ENCODE measurements at regions not wholly inside any gene's neighbourhood (a gene's known extent, or its start where the extent isn't known, plus 50 kb on each side); places are given as distances from the start of the nearest gene placed in this dataset.

GRCh38 chr20:40536808-40537207 is 152.2 kb downstream of the MAFB start:
- no peak for DNase-seq

DNA sequence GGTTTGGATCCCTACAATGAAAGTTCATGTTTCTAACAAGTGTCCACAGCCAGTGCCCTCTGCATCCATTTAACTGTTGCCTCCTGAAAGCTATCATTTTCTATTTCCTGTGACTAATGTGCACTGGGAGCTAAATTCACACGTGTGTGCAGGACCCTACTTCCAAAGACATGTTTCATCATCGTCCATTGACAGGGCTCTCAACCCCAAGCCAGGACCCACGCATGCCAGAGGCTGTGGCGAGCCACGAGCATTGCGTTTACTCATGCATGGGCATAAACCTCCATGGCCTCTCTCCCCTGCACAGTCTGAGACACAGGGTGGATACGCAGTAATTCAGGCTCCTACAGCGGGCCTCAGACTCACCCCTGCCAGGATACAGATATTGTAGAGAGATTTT is 153.2 kb downstream of the MAFB start:
- no peak for DNase-seq

GRCh38 chr20:40532103-40532502 is 156.9 kb downstream of the MAFB start:
- DNase-seq = no peak

- no peak for DNase-seq
These were observed 163.7 kb downstream of the MAFB start for GRCh38 chr20:40525351-40525750.

- DNase-seq = no peak
These were observed 165.0 kb downstream of the MAFB start for GRCh38 chr20:40524071-40524470.

- DNase-seq = no peak
These were observed 166.6 kb downstream of the MAFB start for GRCh38 chr20:40522405-40522804.

DNA sequence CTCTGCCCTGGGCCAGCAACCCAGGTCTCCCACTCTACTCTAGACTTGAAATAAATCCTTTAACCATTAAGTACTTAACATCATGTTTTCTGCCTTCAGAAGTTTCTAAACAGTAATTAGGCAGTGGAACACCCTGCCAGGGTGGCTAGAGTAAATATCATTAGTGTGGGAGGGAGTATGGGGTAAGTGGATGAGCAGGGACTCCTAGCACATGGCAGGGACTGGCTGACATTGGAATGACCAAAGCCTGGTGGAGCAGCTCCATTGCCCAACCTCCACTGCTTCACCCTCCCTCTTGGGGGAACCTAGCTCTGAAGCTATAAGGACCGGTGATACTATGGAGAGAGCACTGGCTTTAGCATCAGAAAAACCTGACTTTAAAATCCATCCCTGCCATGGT is 167.1 kb downstream of the MAFB start:
- DNase-seq = no peak

DNA sequence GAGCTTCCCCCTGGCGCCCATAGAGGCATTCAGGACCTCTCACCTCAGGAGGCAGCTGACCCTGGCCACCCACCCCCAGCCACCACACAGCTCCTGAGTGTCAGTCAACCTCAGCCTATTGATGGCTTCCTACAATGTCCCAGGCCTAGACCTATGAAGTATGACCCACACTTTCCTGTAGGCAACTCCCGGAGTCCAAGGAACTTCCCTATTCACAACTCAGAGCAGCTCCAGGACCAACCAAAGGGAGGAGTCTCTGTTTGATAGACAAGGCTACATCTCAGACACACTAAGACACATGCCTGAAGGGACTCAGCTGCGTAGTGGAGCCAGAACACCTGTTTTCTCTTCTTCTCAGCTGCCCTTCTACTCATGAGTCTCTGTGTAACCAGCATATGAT is 169.1 kb downstream of the MAFB start:
- no peak for DNase-seq

DNA sequence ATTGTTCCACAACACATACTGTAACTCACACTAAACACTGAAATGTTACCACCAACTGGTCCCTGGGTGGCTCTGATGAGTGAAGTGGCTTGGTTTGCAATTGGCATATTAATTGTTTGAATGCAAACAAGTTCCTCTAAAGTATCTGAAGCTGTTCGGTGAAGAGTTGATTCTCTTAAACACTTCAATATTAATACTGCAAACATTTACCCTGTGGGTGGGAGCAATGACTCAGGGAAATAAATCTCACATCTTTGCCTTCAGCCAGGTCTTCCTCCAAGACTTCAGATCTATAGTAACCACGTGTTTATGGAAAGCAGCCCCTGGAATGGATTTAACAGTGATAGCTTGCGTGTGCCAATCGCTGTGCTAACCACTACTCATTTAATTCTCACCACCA is 176.0 kb downstream of the MAFB start:
- DNase-seq = no peak

DNA sequence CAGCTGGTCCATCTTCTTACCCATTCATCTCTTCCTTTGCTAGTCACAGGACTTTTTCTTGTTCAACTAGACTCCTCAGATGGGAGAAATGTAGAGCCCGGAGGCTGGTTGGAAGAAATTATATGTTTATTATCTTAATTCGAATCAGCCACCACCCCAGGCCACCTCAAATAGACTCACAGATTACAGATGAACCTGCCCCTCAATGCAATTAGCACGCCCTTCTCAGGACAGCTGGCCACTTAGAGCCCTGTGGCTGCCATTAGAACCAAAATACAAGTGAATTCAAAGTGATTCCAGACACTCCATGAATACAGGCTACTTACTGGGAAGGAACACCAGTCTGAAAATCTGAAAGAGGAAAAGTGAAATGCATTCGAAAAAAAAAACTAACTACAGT is 176.4 kb downstream of the MAFB start:
- DNase-seq = no peak

DNA sequence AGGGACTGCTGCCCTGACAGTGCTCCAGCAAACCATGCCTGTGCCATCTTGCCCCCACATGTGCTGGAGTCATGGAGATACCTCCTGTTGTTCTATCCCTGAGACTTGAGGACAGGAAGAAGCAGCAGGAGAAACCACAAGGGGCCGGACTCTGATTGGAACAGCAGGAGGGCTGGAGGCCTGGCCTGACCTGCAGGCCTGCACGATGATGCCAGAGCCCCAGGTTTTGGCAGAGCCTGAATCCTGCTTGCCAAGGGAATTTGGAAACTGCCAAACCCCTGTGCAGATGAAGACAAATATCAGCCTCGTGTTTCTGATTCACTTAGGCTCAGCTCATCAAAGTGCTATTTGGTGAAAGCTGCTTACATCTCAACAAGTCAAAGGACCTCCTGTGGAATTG is 177.6 kb downstream of the MAFB start:
- DNase-seq = no peak

DNA sequence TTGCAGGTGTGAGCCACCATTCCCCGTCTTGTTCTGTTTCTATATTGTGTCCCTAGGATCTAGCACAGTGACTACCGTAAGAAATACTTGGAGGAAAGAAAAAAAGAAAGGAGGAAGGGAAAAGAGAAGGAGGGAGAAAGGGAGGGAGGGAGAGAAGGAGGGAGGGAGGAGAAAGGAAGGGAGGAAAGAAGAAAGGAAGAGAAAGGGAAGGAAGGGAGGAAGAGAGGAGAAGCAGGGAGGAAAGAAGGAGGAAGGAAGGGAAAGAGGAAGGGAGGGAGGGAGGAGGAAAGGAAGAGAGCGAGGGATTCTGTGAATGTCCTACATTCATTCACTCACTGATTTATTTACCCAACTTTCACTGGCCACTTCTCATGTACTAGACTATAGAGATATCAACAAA is 178.4 kb downstream of the MAFB start:
- DNase-seq = no peak

DNA sequence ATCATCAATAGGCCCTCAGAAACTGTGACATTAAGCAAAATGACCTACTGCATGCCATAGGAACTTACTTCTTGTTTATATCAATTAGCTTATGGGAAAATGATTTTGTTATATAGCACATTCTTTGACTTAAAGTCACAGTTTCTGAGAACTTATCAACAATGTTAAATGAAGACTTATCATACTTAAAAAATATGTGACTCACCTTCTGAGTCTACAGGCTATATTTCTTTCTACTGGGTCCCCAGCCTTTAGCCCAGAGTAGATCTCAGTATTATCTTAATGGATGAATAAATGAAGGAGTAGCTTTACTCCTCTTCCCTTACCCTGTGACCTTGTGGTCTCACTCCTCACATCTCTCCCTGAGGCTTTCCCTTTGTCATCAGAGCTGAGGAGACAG is 180.2 kb downstream of the MAFB start:
- no peak for DNase-seq

DNA sequence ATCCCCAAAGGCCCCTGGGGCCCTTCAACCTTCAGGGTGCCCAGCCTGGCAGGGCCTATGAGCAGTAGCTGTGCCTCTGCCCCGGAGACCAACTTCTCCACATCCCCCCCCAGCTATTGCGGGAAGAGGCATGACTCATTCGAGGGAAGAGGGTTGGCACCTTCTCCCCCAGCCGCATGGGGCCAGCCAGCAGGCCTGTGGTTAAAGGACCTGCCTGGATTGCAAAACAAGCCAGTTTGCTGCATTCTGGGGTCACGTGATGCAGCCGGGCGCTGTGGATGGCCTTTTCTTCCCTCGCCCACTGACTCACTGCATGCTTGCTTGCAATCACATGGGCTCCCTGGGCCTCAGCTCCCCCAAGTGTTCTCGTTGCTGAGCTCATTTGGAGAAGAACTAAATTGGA is 182.5 kb downstream of the MAFB start:
- no peak for DNase-seq

GRCh38 chr20:40503119-40503518 is 185.9 kb downstream of the MAFB start:
- no peak for DNase-seq

DNA sequence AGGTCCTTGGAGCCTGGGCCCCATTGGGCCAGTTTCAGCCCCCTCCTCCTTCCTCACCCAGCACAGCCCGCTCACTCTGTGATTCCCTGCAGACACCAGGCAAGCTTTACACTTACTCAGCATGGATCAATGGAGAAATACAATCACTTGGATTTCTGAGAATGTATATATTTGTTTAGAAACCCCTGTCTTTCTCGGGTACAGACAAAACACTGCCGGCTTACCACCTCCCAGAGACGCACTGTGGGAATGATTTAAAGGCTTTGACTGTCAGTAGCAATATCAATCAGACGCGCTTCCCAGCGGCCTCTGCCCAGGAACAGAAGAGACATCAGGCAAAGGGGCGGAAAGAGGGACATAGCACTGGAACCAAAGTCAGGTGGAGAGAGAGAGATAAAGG is 186.5 kb downstream of the MAFB start:
- DNase-seq = no peak

- no peak for DNase-seq
These were observed 189.6 kb downstream of the MAFB start for GRCh38 chr20:40499391-40499790.

GRCh38 chr20:40497899-40498691 is 190.9 kb downstream of the MAFB start:
- no peak for DNase-seq

GRCh38 chr20:40495956-40496355 is 193.1 kb downstream of the MAFB start:
- no peak for DNase-seq

- DNase-seq = no peak
These were observed 194.8 kb downstream of the MAFB start for GRCh38 chr20:40494248-40494647.

DNA sequence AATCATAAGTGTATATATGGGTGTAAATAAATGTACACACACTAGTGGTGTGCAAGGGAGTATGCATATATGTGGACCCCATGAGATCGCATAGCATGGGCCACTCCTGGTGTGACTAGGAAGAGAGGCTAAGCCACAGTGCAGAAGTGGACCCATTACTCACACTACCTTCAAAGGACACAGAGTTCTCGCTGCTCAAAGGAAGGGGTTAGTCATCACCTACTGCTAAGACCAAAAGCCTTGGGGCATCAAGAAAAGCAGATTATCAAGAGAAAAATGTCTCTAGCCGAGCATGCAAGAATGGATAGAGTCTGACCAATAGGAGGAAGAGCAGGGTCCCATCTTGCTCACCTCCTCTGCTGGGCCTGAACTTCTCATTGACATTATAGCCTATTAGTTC is 195.5 kb downstream of the MAFB start:
- DNase-seq = no peak

GRCh38 chr20:40493071-40493470 is 196.0 kb downstream of the MAFB start:
- no peak for DNase-seq

DNA sequence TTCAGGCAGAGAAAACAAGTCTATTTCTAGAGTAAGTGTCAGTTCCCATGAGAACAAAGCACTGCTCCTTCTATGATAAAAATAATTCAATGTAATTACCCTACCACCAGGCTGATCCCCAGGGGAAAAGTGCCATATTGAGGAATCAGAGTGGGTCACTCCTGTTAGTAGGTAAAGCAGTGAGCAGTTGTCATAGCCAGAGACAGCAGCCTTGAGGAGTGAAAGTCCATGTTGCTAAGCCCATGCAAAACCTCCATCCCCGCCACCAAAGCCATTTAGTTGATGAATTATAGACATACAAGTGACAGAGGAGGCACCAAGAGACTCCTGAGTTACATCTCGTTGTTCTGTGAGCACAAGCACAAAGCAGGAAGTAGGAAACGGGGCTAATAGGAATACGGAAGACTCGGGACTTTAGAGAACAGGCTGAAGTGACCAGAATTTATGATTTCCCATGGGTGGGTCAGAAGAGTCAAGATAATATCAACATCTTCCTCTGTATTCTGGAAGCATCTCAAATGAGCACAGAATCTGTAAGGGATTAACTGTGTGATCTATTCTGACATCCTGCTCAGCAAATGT is 197.9 kb downstream of the MAFB start:
- DNase-seq = no peak

DNA sequence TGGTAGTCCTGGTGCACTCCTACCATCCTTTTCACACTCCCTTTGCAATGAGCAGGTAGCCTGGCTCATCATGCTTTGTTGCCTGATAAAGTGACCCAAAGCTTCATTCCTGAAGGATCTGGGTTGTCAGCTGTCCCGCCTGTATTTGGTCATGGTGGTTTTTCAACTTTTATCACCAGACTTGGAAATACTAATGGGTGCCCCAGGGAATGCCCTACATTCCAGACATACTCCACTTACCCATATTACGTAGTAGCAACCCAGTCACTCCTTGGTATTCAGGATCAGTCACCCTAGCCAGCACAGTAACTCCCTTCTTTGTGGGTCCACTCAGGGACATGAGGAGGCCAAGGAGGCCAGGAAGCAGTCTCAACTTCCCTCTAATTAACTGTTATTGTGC is 199.2 kb downstream of the MAFB start:
- no peak for DNase-seq

DNA sequence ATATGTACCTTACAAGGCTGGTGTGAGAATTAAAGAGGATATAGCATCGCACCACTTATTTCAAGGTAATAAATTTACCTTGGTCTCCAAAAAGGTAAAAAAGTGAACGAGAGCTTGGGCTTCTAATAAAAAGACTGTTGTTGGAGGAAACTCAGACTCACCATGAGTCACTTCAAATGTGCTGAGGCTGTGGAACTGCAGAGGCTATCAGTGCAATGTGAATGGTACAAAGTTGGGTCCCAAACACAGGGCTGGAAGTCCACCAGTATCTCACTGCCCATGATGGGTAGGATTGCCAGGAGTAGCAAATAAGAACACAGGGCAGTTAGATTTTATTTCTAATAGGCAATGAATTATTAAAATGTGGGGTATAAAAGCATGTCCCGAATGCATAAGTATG is 200.6 kb downstream of the MAFB start:
- DNase-seq = no peak
